HEK293T (cell line): ENCODE measurements at regions not wholly inside any gene's neighbourhood (a gene's known extent, or its start where the extent isn't known, plus 50 kb on each side); places are given as distances from the start of the nearest gene placed in this dataset.

ENCODE experiments used
- ARNT ChIP-seq: fragments of 450-650 bp; IDR thresholded peaks from 2 replicates; pipeline ENCODE4 v1.6.1; 2017; ENCODE audit warnings: mild to moderate bottlenecking
- BHLHE40 ChIP-seq: fragments of 450-650 bp; IDR thresholded peaks from 2 replicates; pipeline ENCODE4 v1.6.1; 2016; ENCODE audit warnings: mild to moderate bottlenecking, moderate library complexity, borderline replicate concordance
- ELF4 ChIP-seq: fragments of 450-650 bp; IDR thresholded peaks from 2 replicates; pipeline ENCODE4 v1.6.1; 2017; ENCODE audit warnings: antibody characterized with exemption
- FOXA1 ChIP-seq: fragments of 450-650 bp; IDR thresholded peaks from 2 replicates; pipeline ENCODE4 v1.6.1; 2016; ENCODE audit warnings: mild to moderate bottlenecking
- FOXK2 ChIP-seq: fragments of 450-650 bp; IDR thresholded peaks from 2 replicates; pipeline ENCODE4 v1.6.1; 2016; ENCODE audit warnings: mild to moderate bottlenecking
- FOXM1 ChIP-seq: fragments of 450-650 bp; IDR thresholded peaks from 2 replicates; pipeline ENCODE4 v1.6.1; 2017; ENCODE audit warnings: mild to moderate bottlenecking, borderline replicate concordance
- L3MBTL2 ChIP-seq: fragments of 450-650 bp; conservative IDR thresholded peaks from 2 replicates; pipeline ENCODE4 v1.6.1; 2016; ENCODE audit warnings: mild to moderate bottlenecking
- NFRKB ChIP-seq: fragments of 450-650 bp; IDR thresholded peaks from 2 replicates; pipeline ENCODE4 v1.6.1; 2016; ENCODE audit warnings: mild to moderate bottlenecking, moderate library complexity
- SP1 ChIP-seq: fragments of 450-650 bp; IDR thresholded peaks from 2 replicates; pipeline ENCODE4 v1.6.1; 2017
- SUZ12 ChIP-seq: fragments of 450-650 bp; IDR thresholded peaks from 2 replicates; pipeline ENCODE4 v1.6.1; 2016; ENCODE audit warnings: mild to moderate bottlenecking
- ZNF384 ChIP-seq: fragments of 450-650 bp; IDR thresholded peaks from 2 replicates; pipeline ENCODE4 v1.6.1; 2016

- no peak for TF ChIP-seq FOXA1
- no peak for TF ChIP-seq L3MBTL2
- no peak for TF ChIP-seq FOXK2
- TF ChIP-seq SP1 = no peak
- no peak for TF ChIP-seq ZNF384
- no peak for TF ChIP-seq ELF4
- TF ChIP-seq FOXM1 = no peak
- no peak for TF ChIP-seq ARNT
- no peak for TF ChIP-seq NFRKB
- TF ChIP-seq BHLHE40 = no peak
- TF ChIP-seq SUZ12 = no peak
These were observed 117.6 kb upstream of the TMCC3 start for GRCh38 chr12:94767956-94768355.
